Neuronal stem cell (in vitro differentiated cells): ENCODE measurements at regions not wholly inside any gene's neighbourhood (a gene's known extent, or its start where the extent isn't known, plus 50 kb on each side); places are given as distances from the start of the nearest gene placed in this dataset.

ENCODE experiments used
- DNase-seq: peaks from one replicate; pipeline ENCODE4 v3.0.0-alpha.2; 2013; ENCODE audit warnings: low spot score
- H2AFZ ChIP-seq: one replicate; pipeline ENCODE4 v1.6.1; 2013; ENCODE audit warnings: mild to moderate bottlenecking, low read length, inconsistent platforms
- H2AK5ac ChIP-seq: 2 replicates; pipeline ENCODE4 v1.6.1; 2013; ENCODE audit warnings: low read depth, mild to moderate bottlenecking, inconsistent platforms, low read length, moderate library complexity, mixed read lengths
- H2BK120ac ChIP-seq: 2 replicates; pipeline ENCODE4 v1.6.1; 2013; ENCODE audit warnings: low read depth, mild to moderate bottlenecking, inconsistent platforms, low read length, moderate library complexity, mixed read lengths
- H2BK12ac ChIP-seq: one replicate; pipeline ENCODE4 v1.6.1; 2013; ENCODE audit warnings: low read length, inconsistent platforms
- H2BK15ac ChIP-seq: 2 replicates; pipeline ENCODE4 v1.6.1; 2013; ENCODE audit warnings: mild to moderate bottlenecking, low read length, inconsistent platforms, mixed read lengths
- H2BK5ac ChIP-seq: one replicate; pipeline ENCODE4 v1.6.1; 2013; ENCODE audit warnings: inconsistent platforms, mild to moderate bottlenecking, low read length, moderate library complexity
- H3K14ac ChIP-seq: one replicate; pipeline ENCODE4 v1.6.1; 2013; ENCODE audit warnings: low read length, inconsistent platforms
- H3K18ac ChIP-seq: 2 replicates; pipeline ENCODE4 v1.6.1; 2013; ENCODE audit warnings: low read length, inconsistent platforms
- H3K23ac ChIP-seq: 2 replicates; pipeline ENCODE4 v1.6.1; 2013; ENCODE audit warnings: low read depth, mild to moderate bottlenecking, mixed read lengths, low read length, inconsistent platforms; ENCODE audit not compliant: poor library complexity
- H3K27ac ChIP-seq: replicated peaks from 3 replicates; pipeline ENCODE4 v1.5.1; 2013; ENCODE audit warnings: low read length, inconsistent platforms
- H3K27me3 ChIP-seq, 3 experiments: 2 replicates each; pipeline ENCODE4 v1.6.1; 2013; ENCODE audit warnings: low read length in 3 of 3, mild to moderate bottlenecking in 2 of 3, inconsistent platforms in 1 of 3, low read depth in 1 of 3, mixed read lengths in 1 of 3, moderate library complexity in 1 of 3; ENCODE audit not compliant: control insufficient read depth in 3 of 3, insufficient read depth in 3 of 3
- H3K36me3 ChIP-seq, 2 donors: replicated peaks in 1 of 2; 2 replicates each; pipeline ENCODE4 v1.6.1; 2013; ENCODE audit warnings: low read length in 2 of 2; ENCODE audit not compliant: control insufficient read depth in 2 of 2, insufficient read depth in 2 of 2
- H3K4ac ChIP-seq: 2 replicates; pipeline ENCODE4 v1.6.1; 2013; ENCODE audit warnings: inconsistent platforms, mild to moderate bottlenecking, low read length, moderate library complexity
- H3K4me1 ChIP-seq, 2 donors: 1 replicate in 1 of 2; 2 replicates in 1 of 2; pipeline ENCODE4 v1.6.1; 2013; ENCODE audit warnings: low read length in 2 of 2, low read depth in 1 of 2; ENCODE audit not compliant: control insufficient read depth in 2 of 2, insufficient read depth in 1 of 2
- H3K4me2 ChIP-seq: one replicate; pipeline ENCODE4 v1.6.1; 2013; ENCODE audit warnings: mild to moderate bottlenecking, low read length, inconsistent platforms; ENCODE audit not compliant: insufficient read depth, poor library complexity, severe bottlenecking
- H3K4me3 ChIP-seq, 2 donors: 2 replicates each; pipeline ENCODE4 v1.5.1; 2013; ENCODE audit warnings: low read length in 2 of 2, mild to moderate bottlenecking in 2 of 2, inconsistent platforms in 1 of 2, moderate library complexity in 1 of 2
- H3K79me1 ChIP-seq: one replicate; pipeline ENCODE4 v1.6.1; 2013; ENCODE audit warnings: low read depth, mild to moderate bottlenecking, inconsistent platforms, low read length, moderate library complexity
- H3K9ac ChIP-seq: one replicate; pipeline ENCODE4 v1.6.1; 2013; ENCODE audit warnings: mild to moderate bottlenecking, low read depth, low read length, inconsistent platforms; ENCODE audit not compliant: poor library complexity
- H3K9me3 ChIP-seq, 2 donors: replicated peaks in 1 of 2; 2 replicates each; pipeline versions ENCODE3 to v1.6.1; 2013; ENCODE audit warnings: low read length in 2 of 2, mild to moderate bottlenecking in 2 of 2, inconsistent platforms in 1 of 2, low read depth in 1 of 2, mixed read lengths in 1 of 2, moderate library complexity in 1 of 2; ENCODE audit not compliant: control insufficient read depth in 2 of 2, insufficient read depth in 1 of 2
- H4K8ac ChIP-seq: one replicate; pipeline ENCODE4 v1.6.1; 2013; ENCODE audit warnings: low read depth, mild to moderate bottlenecking, inconsistent platforms, low read length, moderate library complexity
- H4K91ac ChIP-seq: one replicate; pipeline ENCODE4 v1.6.1; 2013; ENCODE audit warnings: low read length, low read depth, mild to moderate bottlenecking, inconsistent platforms; ENCODE audit not compliant: poor library complexity
- WGBS, 2 donors: extraction: QIAGEN DNeasy Blood & Tissue Kit; methylation state at CpG; one replicate each; pipeline ENCODE4 v1.1.7; 2013; ENCODE audit warnings: missing lambda C conversion rate in 2 of 2, mixed read lengths in 1 of 2; ENCODE audit not compliant: insufficient read length in 2 of 2, insufficient replicate concordance in 1 of 2; ENCODE audit errors: extremely low coverage in 2 of 2; 5-methylcytosine and 5-hydroxymethylcytosine counted together

- Histone ChIP-seq H3K79me1 (no peaks in the 10 kb centered on the region), H3K14ac (no peak overlapping the region), H3K23ac (no peak overlapping the region), H4K8ac (no peak overlapping the region), H3K27ac (no peak overlapping the region), H3K27me3 (peaks cover 0 to 2% (median 0%) of the 10 kb centered on the region in 3 experiments), H2AK5ac (no peak overlapping the region), H2BK12ac (no peak overlapping the region), H3K36me3 (no peaks in the 10 kb centered on the region), H2BK120ac (no peak overlapping the region), H2AFZ (no peak overlapping the region), H2BK5ac (no peak overlapping the region), H3K4me1 (no peaks in the 10 kb centered on the region), H3K4me2 (no peak overlapping the region), H3K18ac (no peak overlapping the region), H3K4ac (no peak overlapping the region), H3K9ac (no peak overlapping the region), H3K9me3 (no peaks in the 10 kb centered on the region), H4K91ac (no peak overlapping the region), H3K4me3 (no peak overlapping the region), H2BK15ac (no peak overlapping the region)
- DNase-seq: no peak
- WGBS, 2 donors: no CpG with 5 or more reads among the region's 9 CpGs
Observed at GRCh38 chr20:22232473-22232872, 351.9 kb downstream of the FOXA2 start.

GRCh38 chr20:22226849-22227700, 357.3 kb downstream of the FOXA2 start:
- Histone ChIP-seq H2BK5ac (no peak overlapping the region), H3K4ac (no peak overlapping the region), H3K9ac (no peak overlapping the region), H3K4me1 (no peaks in the 10 kb centered on the region), H3K36me3 (no peaks in the 10 kb centered on the region), H3K4me2 (no peak overlapping the region), H3K27me3 (no peaks in the 10 kb centered on the region), H3K79me1 (no peaks in the 10 kb centered on the region), H2BK15ac (no peak overlapping the region), H4K91ac (no peak overlapping the region), H3K4me3 (no peak overlapping the region), H3K14ac (no peak overlapping the region), H3K23ac (no peak overlapping the region), H2BK120ac (no peak overlapping the region), H3K27ac (no peak overlapping the region), H2AK5ac (no peak overlapping the region), H3K18ac (no peak overlapping the region), H2AFZ (no peak overlapping the region), H2BK12ac (no peak overlapping the region), H3K9me3 (no peaks in the 10 kb centered on the region), H4K8ac (no peak overlapping the region)
- DNase-seq: no peak
- no CpG with 5 or more reads among the region's 7 CpGs for WGBS, 2 donors

- no peak overlapping the region for H3K4me3 ChIP-seq
- no peaks in the 10 kb centered on the region for H3K27me3 ChIP-seq
- no peak overlapping the region for H3K14ac ChIP-seq
- H3K9me3 ChIP-seq: no peaks in the 10 kb centered on the region
- no peak overlapping the region for H3K23ac ChIP-seq
- no peak for DNase-seq
- no peak overlapping the region for H2AK5ac ChIP-seq
- no peak overlapping the region for H4K91ac ChIP-seq
- no peak overlapping the region for H3K4me2 ChIP-seq
- no peaks in the 10 kb centered on the region for H3K4me1 ChIP-seq
- H2BK15ac ChIP-seq: no peak overlapping the region
- H3K18ac ChIP-seq: no peak overlapping the region
- H3K9ac ChIP-seq: no peak overlapping the region
- no peak overlapping the region for H2BK12ac ChIP-seq
- H3K79me1 ChIP-seq: no peaks in the 10 kb centered on the region
- H3K36me3 ChIP-seq: no peaks in the 10 kb centered on the region
- no peak overlapping the region for H3K4ac ChIP-seq
- H4K8ac ChIP-seq: no peak overlapping the region
- no peak overlapping the region for H2AFZ ChIP-seq
- no peak overlapping the region for H3K27ac ChIP-seq
- no CpG with 5 or more reads among the region's 3 CpGs for WGBS, 2 donors
- no peak overlapping the region for H2BK120ac ChIP-seq
- no peak overlapping the region for H2BK5ac ChIP-seq
Observed at GRCh38 chr20:22223236-22223635, 361.1 kb downstream of the FOXA2 start.

GRCh38 chr20:22217712-22218352, 366.5 kb downstream of the FOXA2 start:
- Histone ChIP-seq H3K23ac (no peak overlapping the region), H3K18ac (no peak overlapping the region), H2BK5ac (no peak overlapping the region), H3K4me3 (peak overlapping the region in 1 of 2 donors; percentile 40), H4K8ac (no peak overlapping the region), H3K4ac (no peak overlapping the region), H2BK12ac (no peak overlapping the region), H3K9me3 (no peaks in the 10 kb centered on the region), H2BK15ac (no peak overlapping the region), H3K4me1 (no peaks in the 10 kb centered on the region), H3K36me3 (no peaks in the 10 kb centered on the region), H2BK120ac (no peak overlapping the region), H3K27me3 (no peaks in the 10 kb centered on the region), H3K27ac (no peak overlapping the region), H3K79me1 (no peaks in the 10 kb centered on the region), H2AFZ (no peak overlapping the region), H3K14ac (peak overlapping the region; percentile 10), H3K9ac (no peak overlapping the region), H2AK5ac (no peak overlapping the region), H4K91ac (no peak overlapping the region), H3K4me2 (no peak overlapping the region)
- DNase-seq: no peak
- WGBS, 2 donors: no CpG with 5 or more reads among the region's 2 CpGs
